ENCODE measurements at regions not wholly inside any gene's neighbourhood (a gene's known extent, or its start where the extent isn't known, plus 50 kb on each side); places are given as distances from the start of the nearest gene placed in this dataset.

GRCh38 chr1:221612047-221612777, 129.7 kb downstream of the DUSP10 start:
- H3K27ac ChIP-seq, result peak overlapping the region; percentile 39; the same call in 1 of the 2 replicates
- TF ChIP-seq ZFX (IDR thresholded peaks at IDR 0.05) (no peak), CTCF (conservative IDR thresholded peaks at IDR 0.05) (no peak)

- H3K27ac ChIP-seq, result peak overlapping the region; percentile 83; the same call in 1 of the 2 replicates
- no peak for TF ChIP-seq CTCF (conservative IDR thresholded peaks at IDR 0.05)
- TF ChIP-seq ZFX (IDR thresholded peaks at IDR 0.05), result no peak
Measured at GRCh38 chr1:221620437-221621384, 121.2 kb downstream of the DUSP10 start.

GRCh38 chr1:221621683-221622082, 120.2 kb downstream of the DUSP10 start:
- H3K27ac ChIP-seq, result peak overlapping the region; percentile 83; the same call in 1 of the 2 replicates
- TF ChIP-seq ZFX (IDR thresholded peaks at IDR 0.05) (no peak), CTCF (conservative IDR thresholded peaks at IDR 0.05) (no peak)

GRCh38 chr1:221622389-221622788, 119.5 kb downstream of the DUSP10 start:
- H3K27ac ChIP-seq, result no peak overlapping the region

GRCh38 chr1:221625026-221625425, 116.9 kb downstream of the DUSP10 start:
- H3K27ac ChIP-seq, result no peak overlapping the region
- no peak for TF ChIP-seq CTCF (conservative IDR thresholded peaks at IDR 0.05)
- TF ChIP-seq ZFX (IDR thresholded peaks at IDR 0.05), result no peak

More at GRCh38 chr1:221622389-221622788, 119.5 kb downstream of the DUSP10 start:
- no peak for TF ChIP-seq CTCF (conservative IDR thresholded peaks at IDR 0.05)
- TF ChIP-seq ZFX (IDR thresholded peaks at IDR 0.05), result no peak

GRCh38 chr1:221626041-221626440, 115.8 kb downstream of the DUSP10 start:
- no peak overlapping the region for H3K27ac ChIP-seq
- TF ChIP-seq ZFX (IDR thresholded peaks at IDR 0.05), result no peak
- no peak for TF ChIP-seq CTCF (conservative IDR thresholded peaks at IDR 0.05)

GRCh38 chr1:221630236-221630635, 111.7 kb downstream of the DUSP10 start:
- H3K27ac ChIP-seq, result no peak overlapping the region
- no peak for TF ChIP-seq CTCF (conservative IDR thresholded peaks at IDR 0.05)
- no peak for TF ChIP-seq ZFX (IDR thresholded peaks at IDR 0.05)
